HepG2 (cell line): ENCODE measurements at regions not wholly inside any gene's neighbourhood (a gene's known extent, or its start where the extent isn't known, plus 50 kb on each side); places are given as distances from the start of the nearest gene placed in this dataset.

Source experiments
- ATAC-seq: fragments of 200-7000 bp; cut with Tn5 transposase; 3 replicates; pipeline ENCODE4 v1.9.1; 2020; ENCODE audit warnings: mild to moderate bottlenecking, moderate library complexity
- BruUV-seq: library from RNA; stranded (reverse); fragments of 400-500 nt; replicated peaks from 2 replicates; lab custom pipeline; 2021; lab: Mats Ljungman, UMichigan
- CTCF ChIA-PET: fragments of 300-600 bp; formaldehyde crosslinking; extraction: SDS; loops from one replicate; lab custom pipeline; 2021; ENCODE audit warnings: low total read pairs, inconsistent platforms, low intra/inter-chr PET ratio; lab: Yijun Ruan, JAX
- POLR2A ChIA-PET: fragments of 350-600 bp; sonication (Branson Sonifier 250); formaldehyde crosslinking; loops from one replicate; lab custom pipeline; 2020; ENCODE audit warnings: antibody characterized with exemption, inconsistent platforms; lab: Yijun Ruan, JAX
- DNase-seq: peaks from one replicate; pipeline ENCODE4 v3.0.0-alpha.2; 2015; ENCODE audit warnings: low spot score
- FAIRE-seq: peaks from 3 replicates; lab custom pipeline; 2011; peaks lifted over from hg19 to GRCh38; lab: Jason Lieb, UNC
- H2AFZ ChIP-seq: one replicate; pipeline ENCODE4 v1.6.1; 2011; ENCODE audit warnings: low read length, inconsistent platforms
- H3K27ac ChIP-seq: fragments of 300-600 bp; 3 replicates; pipeline ENCODE4 v1.8.0; 2011; ENCODE audit warnings: mixed run types, mild to moderate bottlenecking, mixed read lengths, low read length, inconsistent platforms; ENCODE audit not compliant: insufficient read depth; ENCODE audit errors: extremely low read length
- H3K27me3 ChIP-seq, 2 experiments: fragments of 200-600 bp in 1 of 2; 2 replicates in 1 of 2; 3 replicates in 1 of 2; pipeline versions ENCODE4 v1.6.0 to v1.8.0; 2011; ENCODE audit warnings: low read length in 2 of 2, mild to moderate bottlenecking in 2 of 2, moderate library complexity in 2 of 2, inconsistent platforms in 1 of 2; ENCODE audit not compliant: insufficient read depth in 2 of 2, control insufficient read depth in 1 of 2
- H3K36me3 ChIP-seq, 2 experiments: fragments of 200-600 bp in 1 of 2; replicated peaks in 1 of 2; 2 replicates in 1 of 2; 3 replicates in 1 of 2; pipeline versions ENCODE4 v1.5.1 to v1.8.0; 2011; ENCODE audit warnings: low read length in 2 of 2, inconsistent platforms in 1 of 2; ENCODE audit not compliant: insufficient read depth in 2 of 2, control insufficient read depth in 1 of 2
- H3K4me1 ChIP-seq: 2 replicates; pipeline ENCODE4 v1.5.1; 2012; ENCODE audit warnings: low read length, inconsistent platforms; ENCODE audit not compliant: insufficient read depth
- H3K4me2 ChIP-seq: 2 replicates; pipeline ENCODE4 v1.6.0; 2011; ENCODE audit warnings: low read depth, low read length, inconsistent platforms
- H3K4me3 ChIP-seq, 3 experiments: fragments of 200-600 bp in 1 of 3; sonication (generic), shearing (Covaris generic) in 1 of 3; replicated peaks in 1 of 3; 2 replicates each; pipeline ENCODE4 v1.5.1; 2011 to 2016; ENCODE audit warnings: low read length in 3 of 3, inconsistent platforms in 2 of 3, low read depth in 2 of 3, mild to moderate bottlenecking in 2 of 3, control low read depth in 1 of 3, mixed read lengths in 1 of 3; ENCODE audit not compliant: insufficient read depth in 1 of 3
- H3K79me2 ChIP-seq: one replicate; pipeline ENCODE4 v1.6.1; 2011; ENCODE audit warnings: low read length, inconsistent platforms; ENCODE audit not compliant: insufficient read depth
- H3K9ac ChIP-seq: 2 replicates; pipeline ENCODE4 v1.6.0; 2011; ENCODE audit warnings: mild to moderate bottlenecking, low read depth, low read length, inconsistent platforms; ENCODE audit not compliant: insufficient read depth
- H3K9me3 ChIP-seq: 2 replicates; pipeline ENCODE4 v1.5.1; 2012; ENCODE audit warnings: mild to moderate bottlenecking, low read length
- H4K20me1 ChIP-seq: 2 replicates; pipeline ENCODE4 v1.6.0; 2011; ENCODE audit warnings: inconsistent platforms, mild to moderate bottlenecking, low read length, moderate library complexity; ENCODE audit not compliant: insufficient read depth
- AHR ChIP-seq: IDR thresholded peaks from 2 replicates; pipeline ENCODE4 v1.6.1; 2018; ENCODE audit warnings: missing genetic modification reagents, missing compliant biosample characterization
- BRF2 ChIP-seq: sonication (generic); formaldehyde crosslinking; IDR thresholded peaks from 2 replicates; pipeline ENCODE4 v1.8.1; 2022; ENCODE audit warnings: mild to moderate bottlenecking, missing genetic modification reagents
- CHCHD3 ChIP-seq: sonication (generic); formaldehyde crosslinking; IDR thresholded peaks from 2 replicates; pipeline ENCODE4 v1.8.0; 2022; ENCODE audit warnings: mild to moderate bottlenecking, missing genetic modification reagents, moderate library complexity
- EHMT2 ChIP-seq: fragments of 200-600 bp; sonication (generic); IDR thresholded peaks from 2 replicates; pipeline ENCODE4 v1.7.0; 2017; ENCODE audit warnings: antibody characterized with exemption, low read depth, low read length, borderline replicate concordance
- SYNCRIP ChIP-seq: fragments of 200-400 bp; formaldehyde crosslinking; IDR thresholded peaks from 2 replicates; pipeline ENCODE4 v1.6.1; 2018; ENCODE audit warnings: mild to moderate bottlenecking, low read depth, low read length; ENCODE audit not compliant: insufficient read depth
- YY1 ChIP-seq: IDR thresholded peaks from 2 replicates; pipeline ENCODE4 v1.6.1; 2011; ENCODE audit warnings: low read length, low read depth, moderate library complexity, mild to moderate bottlenecking; ENCODE audit not compliant: insufficient read depth, insufficient replicate concordance
- ZNF556 ChIP-seq: sonication (generic); formaldehyde crosslinking; IDR thresholded peaks from 2 replicates; pipeline ENCODE4 v1.4.0; 2020; ENCODE audit warnings: mild to moderate bottlenecking, missing genetic modification reagents, borderline replicate concordance
- ZNF720 ChIP-seq: sonication (generic); formaldehyde crosslinking; IDR thresholded peaks from 2 replicates; pipeline ENCODE4 v1.4.0; 2020; ENCODE audit warnings: missing genetic modification reagents
- ZNF883 ChIP-seq: sonication (generic); formaldehyde crosslinking; IDR thresholded peaks from 2 replicates; pipeline ENCODE4 v1.5.1; 2020; ENCODE audit warnings: mild to moderate bottlenecking, missing genetic modification reagents; ENCODE audit errors: not compliant biosample characterization
- WGBS: methylation state at CpG from one replicate; pipeline ENCODE4 v1.1.6; 2017; ENCODE audit warnings: low lambda C conversion rate; 5-methylcytosine and 5-hydroxymethylcytosine counted together
- in situ Hi-C: cut with HindIII; loops from 2 replicates; pipeline ENCODE4 v1.10.0; 2017; ENCODE audit warnings: low pct_unique_long_range_greater_than_20kb; ENCODE audit not compliant: extremely low pct_ligation_motif_present
- intact Hi-C: fragments of 100-400 bp; cut with micrococcal nuclease; formaldehyde crosslinking; loops from one replicate; pipeline ENCODE4 v1.10.0; 2022; ENCODE audit not compliant: unreplicated experiment
- TF ChIP-seq, protein P1 (sequence below): sonication (generic); formaldehyde crosslinking; IDR thresholded peaks from 2 replicates; pipeline ENCODE4 v1.5.1; 2020; ENCODE audit warnings: mild to moderate bottlenecking, missing genetic modification reagents, borderline replicate concordance
- TF ChIP-seq, protein P2 (sequence below): sonication (generic); formaldehyde crosslinking; IDR thresholded peaks from 2 replicates; pipeline ENCODE4 v1.5.0; 2020; ENCODE audit warnings: mild to moderate bottlenecking, missing genetic modification reagents

- TF ChIP-seq, protein P1, sequence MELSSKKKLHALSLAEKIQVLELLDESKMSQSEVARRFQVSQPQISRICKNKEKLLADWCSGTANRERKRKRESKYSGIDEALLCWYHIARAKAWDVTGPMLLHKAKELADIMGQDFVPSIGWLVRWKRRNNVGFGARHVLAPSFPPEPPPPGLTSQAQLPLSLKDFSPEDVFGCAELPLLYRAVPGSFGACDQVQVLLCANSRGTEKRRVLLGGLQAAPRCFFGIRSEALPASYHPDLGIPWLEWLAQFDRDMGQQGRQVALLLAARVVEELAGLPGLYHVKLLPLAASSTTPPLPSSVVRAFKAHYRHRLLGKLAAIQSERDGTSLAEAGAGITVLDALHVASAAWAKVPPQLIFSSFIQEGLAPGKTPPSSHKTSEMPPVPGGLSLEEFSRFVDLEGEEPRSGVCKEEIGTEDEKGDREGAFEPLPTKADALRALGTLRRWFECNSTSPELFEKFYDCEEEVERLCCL (CRISPR knock-in tag), result no peak
- no peak for TF ChIP-seq YY1
- no peak for TF ChIP-seq CHCHD3 (CRISPR knock-in tag)
- TF ChIP-seq EHMT2, result no peak
- TF ChIP-seq, all 625 proteins: peak for 0
Measured at GRCh38 chr18:10064267-10064666, 150.5 kb downstream of the VAPA start (continued).

DNA sequence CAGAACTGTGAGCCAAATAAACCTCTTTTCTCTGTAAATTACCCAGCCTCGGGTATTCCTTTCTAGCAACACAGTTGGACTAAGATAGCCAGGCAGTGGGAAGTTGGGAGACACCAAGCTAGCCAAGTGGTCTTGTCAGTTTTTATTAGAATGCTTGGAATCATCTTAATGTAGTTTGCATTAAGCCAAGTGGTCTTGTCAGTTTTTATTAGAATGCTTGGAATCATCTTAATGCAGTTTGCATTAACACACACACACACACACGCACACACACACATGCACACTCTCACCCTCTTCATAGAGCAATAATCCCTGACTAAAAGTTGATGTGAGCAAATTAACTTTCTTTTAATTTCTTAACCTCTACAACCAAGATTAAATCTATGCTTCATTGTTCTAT, 151.5 kb downstream of the VAPA start:
- intact Hi-C loops (no loop called here), in situ Hi-C loops (no loop called here)
- Histone ChIP-seq H3K27me3 (0 out of 5 replicates have a peak, but pooled peaks cover 0 to 2% of the 10 kb centered on the region in 2 experiments), H3K9ac (no peak overlapping the region), H3K4me2 (no peak overlapping the region), H3K9me3 (no peaks in the 10 kb centered on the region), H3K4me3 (no peak overlapping the region), H4K20me1 (no peaks in the 10 kb centered on the region), H3K36me3 (no peaks in the 10 kb centered on the region), H3K27ac (no peak overlapping the region), H2AFZ (no peak overlapping the region), H3K4me1 (no peaks in the 10 kb centered on the region), H3K79me2 (no peaks in the 10 kb centered on the region)
- no peak for DNase-seq
- ChIA-PET POLR2A (no interaction called here), CTCF (no interaction called here)
- no peak for FAIRE-seq
- no peak for TF ChIP-seq BRF2 (CRISPR knock-in tag)
- TF ChIP-seq, protein P2, sequence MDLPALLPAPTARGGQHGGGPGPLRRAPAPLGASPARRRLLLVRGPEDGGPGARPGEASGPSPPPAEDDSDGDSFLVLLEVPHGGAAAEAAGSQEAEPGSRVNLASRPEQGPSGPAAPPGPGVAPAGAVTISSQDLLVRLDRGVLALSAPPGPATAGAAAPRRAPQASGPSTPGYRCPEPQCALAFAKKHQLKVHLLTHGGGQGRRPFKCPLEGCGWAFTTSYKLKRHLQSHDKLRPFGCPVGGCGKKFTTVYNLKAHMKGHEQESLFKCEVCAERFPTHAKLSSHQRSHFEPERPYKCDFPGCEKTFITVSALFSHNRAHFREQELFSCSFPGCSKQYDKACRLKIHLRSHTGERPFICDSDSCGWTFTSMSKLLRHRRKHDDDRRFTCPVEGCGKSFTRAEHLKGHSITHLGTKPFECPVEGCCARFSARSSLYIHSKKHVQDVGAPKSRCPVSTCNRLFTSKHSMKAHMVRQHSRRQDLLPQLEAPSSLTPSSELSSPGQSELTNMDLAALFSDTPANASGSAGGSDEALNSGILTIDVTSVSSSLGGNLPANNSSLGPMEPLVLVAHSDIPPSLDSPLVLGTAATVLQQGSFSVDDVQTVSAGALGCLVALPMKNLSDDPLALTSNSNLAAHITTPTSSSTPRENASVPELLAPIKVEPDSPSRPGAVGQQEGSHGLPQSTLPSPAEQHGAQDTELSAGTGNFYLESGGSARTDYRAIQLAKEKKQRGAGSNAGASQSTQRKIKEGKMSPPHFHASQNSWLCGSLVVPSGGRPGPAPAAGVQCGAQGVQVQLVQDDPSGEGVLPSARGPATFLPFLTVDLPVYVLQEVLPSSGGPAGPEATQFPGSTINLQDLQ (CRISPR knock-in tag), result no peak
- TF ChIP-seq ZNF556 (CRISPR knock-in tag), result no peak
- no peak for TF ChIP-seq ZNF720
- no peak for TF ChIP-seq ZNF883 (CRISPR knock-in tag)
- TF ChIP-seq SYNCRIP, result no peak
- TF ChIP-seq AHR (CRISPR knock-in tag), result no peak
- no peak for ATAC-seq
- no TSS peak for BruUV-seq
- 57% methylated on average over 2 of the region's 2 CpGs for WGBS
